ENCODE measurements at regions not wholly inside any gene's neighbourhood (a gene's known extent, or its start where the extent isn't known, plus 50 kb on each side); places are given as distances from the start of the nearest gene placed in this dataset.

DNA sequence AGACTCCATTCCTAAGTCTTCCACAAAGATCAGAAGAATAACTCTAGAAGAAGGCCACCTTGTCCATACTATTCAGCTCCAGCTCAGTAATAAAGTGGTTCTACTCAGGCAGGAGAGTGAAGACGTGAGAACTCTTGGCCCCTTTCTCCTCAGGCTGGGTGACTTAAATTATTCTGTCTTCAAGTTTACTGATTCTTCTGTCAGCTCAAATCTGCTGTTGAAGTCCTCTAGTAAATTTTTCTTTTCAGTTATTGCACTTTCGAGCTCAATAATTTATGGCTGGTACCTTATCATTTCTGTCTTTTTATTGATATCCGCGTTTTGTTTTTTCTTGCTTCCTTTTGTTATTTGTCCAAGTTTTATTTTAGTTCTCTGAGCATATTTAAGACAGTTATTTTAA lies 922.3 kb upstream of the PCDH9 start:
- Mint-ChIP-seq H3K4me3 (no peak overlapping the region), H3K27me3 (no peaks in the 10 kb centered on the region)
- no peak for ATAC-seq (replicated peaks)

DNA sequence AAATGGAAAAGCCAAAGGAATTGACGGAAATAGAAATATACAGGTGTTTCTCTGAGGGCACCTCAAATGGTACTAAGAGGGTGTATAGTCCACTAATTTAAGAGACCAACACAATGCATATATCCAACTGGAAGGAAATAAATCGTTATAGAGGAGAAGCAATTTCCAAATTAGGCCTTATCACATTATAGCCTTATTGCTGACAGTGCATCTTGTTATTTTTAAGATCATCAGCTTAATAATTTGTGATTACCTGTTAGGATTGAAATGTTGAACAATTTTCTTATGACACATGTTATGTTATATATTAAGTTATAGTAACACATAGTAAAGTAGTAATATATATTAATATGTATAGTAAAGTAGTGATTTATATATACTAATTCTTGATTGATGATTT lies 915.7 kb upstream of the PCDH9 start:
- Mint-ChIP-seq H3K4me3 (no peak overlapping the region), H3K27ac (no peak overlapping the region), H3K4me1 (no peaks in the 10 kb centered on the region), H3K9me3 (peaks cover 14% of the 10 kb centered on the region), H3K36me3 (ENCODE audit: low read depth) (no peaks in the 10 kb centered on the region), H3K27me3 (no peaks in the 10 kb centered on the region)
- ATAC-seq (replicated peaks), result no peak

More for the DNA sequence above, 922.3 kb upstream of the PCDH9 start:
- no peaks in the 10 kb centered on the region for H3K4me1 Mint-ChIP-seq
- no peak overlapping the region for H3K27ac Mint-ChIP-seq
- no peaks in the 10 kb centered on the region for H3K36me3 Mint-ChIP-seq (ENCODE audit: low read depth)
- H3K9me3 Mint-ChIP-seq, result peaks cover 11% of the 10 kb centered on the region

- no peak for ATAC-seq (replicated peaks)
- Mint-ChIP-seq H3K27me3 (no peaks in the 10 kb centered on the region), H3K4me1 (no peaks in the 10 kb centered on the region), H3K4me3 (no peak overlapping the region), H3K27ac (no peak overlapping the region), H3K9me3 (peaks cover 5% of the 10 kb centered on the region), H3K36me3 (ENCODE audit: low read depth) (no peaks in the 10 kb centered on the region)
These were observed 898.3 kb upstream of the PCDH9 start for GRCh38 chr13:68128297-68128915.

DNA sequence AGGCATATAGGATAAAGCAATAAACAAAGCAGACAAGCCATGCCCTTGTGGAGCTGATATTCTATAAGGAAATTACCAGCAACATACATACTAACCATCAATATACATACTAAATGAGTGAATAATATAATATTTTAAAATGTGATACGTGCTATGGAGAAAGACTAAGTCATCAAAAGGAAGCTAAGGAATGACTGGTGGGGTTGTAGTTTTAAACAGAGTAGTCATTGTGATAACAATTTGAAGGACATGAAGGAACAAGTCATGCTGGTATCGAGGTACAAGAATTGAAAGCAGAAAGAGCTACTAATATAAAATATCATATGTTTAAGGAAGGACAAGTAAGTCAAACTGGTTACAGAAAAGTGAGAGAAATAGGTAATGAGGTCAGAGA lies 894.9 kb upstream of the PCDH9 start:
- H3K4me1 Mint-ChIP-seq, result no peaks in the 10 kb centered on the region
- no peak for ATAC-seq (replicated peaks)
- H3K4me3 Mint-ChIP-seq, result no peak overlapping the region
- no peak overlapping the region for H3K27ac Mint-ChIP-seq
- H3K9me3 Mint-ChIP-seq, result no peaks in the 10 kb centered on the region
- no peaks in the 10 kb centered on the region for H3K36me3 Mint-ChIP-seq (ENCODE audit: low read depth)
- no peaks in the 10 kb centered on the region for H3K27me3 Mint-ChIP-seq

GRCh38 chr13:68124437-68125086 lies 894.4 kb upstream of the PCDH9 start:
- Mint-ChIP-seq H3K9me3 (no peaks in the 10 kb centered on the region), H3K4me1 (no peaks in the 10 kb centered on the region), H3K36me3 (ENCODE audit: low read depth) (no peaks in the 10 kb centered on the region), H3K27ac (no peak overlapping the region), H3K4me3 (no peak overlapping the region), H3K27me3 (no peaks in the 10 kb centered on the region)
- no peak for ATAC-seq (replicated peaks)

- no peaks in the 10 kb centered on the region for H3K27me3 Mint-ChIP-seq
- no peak overlapping the region for H3K4me3 Mint-ChIP-seq
- peaks cover 14% of the 10 kb centered on the region for H3K9me3 Mint-ChIP-seq
- ATAC-seq (replicated peaks), result no peak
- H3K27ac Mint-ChIP-seq, result no peak overlapping the region
- no peaks in the 10 kb centered on the region for H3K4me1 Mint-ChIP-seq
- no peaks in the 10 kb centered on the region for H3K36me3 Mint-ChIP-seq (ENCODE audit: low read depth)
These were observed 880.1 kb upstream of the PCDH9 start for GRCh38 chr13:68110178-68110768.

DNA sequence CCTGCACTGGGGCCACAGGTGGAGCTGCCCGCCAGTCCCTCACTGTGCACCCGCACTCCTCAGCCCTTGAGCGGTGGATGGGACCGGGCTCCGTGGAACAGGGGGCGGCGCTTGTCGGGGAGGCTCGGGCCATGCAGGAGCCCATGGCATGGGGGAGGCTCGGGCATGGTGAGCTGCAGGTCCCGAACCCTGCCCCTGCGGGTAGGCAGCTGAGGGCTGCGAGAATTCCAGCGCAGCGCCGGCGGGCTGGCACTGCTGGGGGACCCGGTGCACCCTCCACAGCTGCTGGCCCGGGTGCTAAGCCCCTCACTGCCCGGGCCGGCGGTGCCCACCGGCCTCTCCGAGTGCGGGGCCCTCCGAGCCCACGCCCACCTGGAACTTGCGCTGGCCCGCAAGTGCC lies 877.5 kb upstream of the PCDH9 start:
- ATAC-seq (replicated peaks), result no peak
- H3K4me1 Mint-ChIP-seq, result no peaks in the 10 kb centered on the region
- H3K27me3 Mint-ChIP-seq, result no peaks in the 10 kb centered on the region
- peaks cover 16% of the 10 kb centered on the region for H3K9me3 Mint-ChIP-seq
- no peak overlapping the region for H3K27ac Mint-ChIP-seq
- H3K4me3 Mint-ChIP-seq, result no peak overlapping the region
- H3K36me3 Mint-ChIP-seq (ENCODE audit: low read depth), result no peaks in the 10 kb centered on the region

DNA sequence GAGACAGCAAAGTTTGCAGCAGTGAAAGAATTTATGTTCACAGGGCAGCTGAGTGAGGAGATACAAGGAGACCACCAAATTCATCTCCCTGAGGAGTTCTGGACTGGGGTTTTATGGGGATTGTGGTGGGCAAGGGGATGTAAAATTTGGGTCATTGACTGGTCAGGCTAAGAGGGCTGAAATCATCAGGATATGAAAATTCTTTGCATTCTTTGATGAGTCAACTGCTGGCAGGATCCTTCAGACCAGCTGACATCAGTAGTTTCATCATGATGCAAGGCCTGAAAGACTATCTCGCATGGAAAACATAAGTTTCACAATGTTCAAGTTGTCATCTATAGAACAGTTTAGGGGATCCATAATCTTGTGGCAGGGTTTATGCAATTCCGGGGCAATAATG lies 869.5 kb upstream of the PCDH9 start:
- Mint-ChIP-seq H3K27me3 (no peaks in the 10 kb centered on the region), H3K9me3 (peaks cover 32% of the 10 kb centered on the region), H3K27ac (no peak overlapping the region), H3K4me1 (no peaks in the 10 kb centered on the region), H3K4me3 (no peak overlapping the region), H3K36me3 (ENCODE audit: low read depth) (no peaks in the 10 kb centered on the region)
- ATAC-seq (replicated peaks), result no peak

DNA sequence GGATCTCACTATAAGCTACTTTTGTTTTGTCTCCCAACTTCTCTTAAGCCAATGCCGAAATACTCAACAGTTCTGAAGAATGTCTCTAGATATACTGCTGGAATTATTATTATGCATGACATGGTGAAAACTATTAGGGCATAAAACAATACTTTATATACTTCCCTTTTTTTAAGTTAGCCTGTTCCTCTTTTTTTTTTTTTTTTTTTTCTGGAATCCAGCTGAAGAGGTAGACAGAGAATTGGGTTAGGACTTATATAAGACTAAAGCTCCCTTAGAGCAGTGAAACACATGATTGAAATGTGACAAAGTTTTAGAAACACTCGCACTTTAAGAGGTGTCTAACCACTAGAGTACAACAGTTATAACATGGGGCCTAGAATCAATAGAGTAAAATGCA lies 850.9 kb upstream of the PCDH9 start:
- no peaks in the 10 kb centered on the region for H3K27me3 Mint-ChIP-seq
- no peak for ATAC-seq (replicated peaks)
- H3K9me3 Mint-ChIP-seq, result peaks cover 11% of the 10 kb centered on the region
- H3K4me1 Mint-ChIP-seq, result no peaks in the 10 kb centered on the region
- no peaks in the 10 kb centered on the region for H3K36me3 Mint-ChIP-seq (ENCODE audit: low read depth)
- no peak overlapping the region for H3K27ac Mint-ChIP-seq
- H3K4me3 Mint-ChIP-seq, result no peak overlapping the region

DNA sequence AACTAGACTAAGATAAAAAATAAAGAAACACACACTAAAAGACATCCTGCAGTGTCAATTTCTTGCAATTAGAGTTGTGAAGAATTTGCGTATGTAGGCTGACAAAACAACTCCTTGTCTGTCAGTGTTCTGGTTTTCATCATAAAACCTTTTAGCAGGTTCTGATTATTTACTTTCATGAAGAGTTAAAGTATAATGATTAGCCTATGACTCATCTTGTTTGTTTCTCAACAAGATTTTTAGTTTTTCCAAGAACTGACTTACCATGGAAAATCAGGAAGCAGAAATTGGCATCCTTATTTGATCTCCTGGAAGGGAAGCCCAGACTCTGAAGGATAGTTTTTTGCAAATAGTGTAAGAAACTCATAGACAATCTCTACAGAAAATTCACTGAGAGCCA lies 848.7 kb upstream of the PCDH9 start:
- Mint-ChIP-seq H3K27me3 (no peaks in the 10 kb centered on the region), H3K4me1 (no peaks in the 10 kb centered on the region), H3K36me3 (ENCODE audit: low read depth) (no peaks in the 10 kb centered on the region), H3K27ac (no peak overlapping the region), H3K4me3 (no peak overlapping the region), H3K9me3 (peaks cover 14% of the 10 kb centered on the region)
- ATAC-seq (replicated peaks), result no peak

DNA sequence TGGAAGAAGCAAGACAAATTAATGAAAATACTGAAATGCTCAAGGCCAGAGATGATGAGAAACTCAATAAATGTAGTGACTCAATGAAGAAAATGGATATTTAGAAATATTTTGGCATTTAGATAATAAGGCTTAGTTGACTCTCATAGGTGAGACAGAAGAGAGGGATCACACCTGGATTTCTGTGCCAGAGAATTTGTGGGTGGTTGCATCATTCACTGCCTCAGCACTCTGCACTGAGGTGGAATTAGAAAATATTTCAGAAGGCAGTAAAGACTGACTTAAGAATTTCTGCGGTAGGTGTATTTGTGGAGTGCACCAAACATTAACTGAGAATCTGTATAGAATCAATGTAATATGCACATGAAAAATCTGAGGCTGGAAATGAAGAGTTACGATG lies 848.3 kb upstream of the PCDH9 start:
- no peak overlapping the region for H3K27ac Mint-ChIP-seq
- H3K4me1 Mint-ChIP-seq, result no peaks in the 10 kb centered on the region
- peaks cover 14% of the 10 kb centered on the region for H3K9me3 Mint-ChIP-seq
- H3K27me3 Mint-ChIP-seq, result no peaks in the 10 kb centered on the region
- ATAC-seq (replicated peaks), result no peak
- H3K36me3 Mint-ChIP-seq (ENCODE audit: low read depth), result no peaks in the 10 kb centered on the region
- H3K4me3 Mint-ChIP-seq, result no peak overlapping the region

DNA sequence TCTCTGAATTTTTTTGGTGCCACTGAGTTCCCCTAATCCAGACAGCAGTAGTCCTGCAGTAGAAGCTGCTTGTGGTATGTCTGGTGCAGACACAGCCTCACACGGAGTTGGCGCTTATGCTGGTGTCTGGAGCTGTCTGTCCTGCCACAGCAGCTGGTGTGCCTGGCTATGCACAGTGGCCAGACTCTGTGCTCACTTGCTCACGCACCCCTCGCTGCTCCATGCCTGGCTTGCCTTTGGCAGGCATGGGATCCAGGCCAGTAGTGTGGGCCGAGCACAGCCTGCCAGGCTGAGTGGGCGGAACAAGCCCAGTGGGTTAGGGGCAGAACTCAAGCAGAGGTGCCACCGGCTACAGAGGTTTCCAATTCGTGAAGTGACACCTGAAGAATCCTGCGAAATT lies 845.9 kb upstream of the PCDH9 start:
- ATAC-seq (replicated peaks), result no peak
- H3K4me3 Mint-ChIP-seq, result no peak overlapping the region
- no peaks in the 10 kb centered on the region for H3K27me3 Mint-ChIP-seq
- H3K36me3 Mint-ChIP-seq (ENCODE audit: low read depth), result no peaks in the 10 kb centered on the region
- no peaks in the 10 kb centered on the region for H3K4me1 Mint-ChIP-seq
- H3K27ac Mint-ChIP-seq, result no peak overlapping the region
- peaks cover 18% of the 10 kb centered on the region for H3K9me3 Mint-ChIP-seq

GRCh38 chr13:68066879-68067513 lies 836.9 kb upstream of the PCDH9 start:
- no peaks in the 10 kb centered on the region for H3K27me3 Mint-ChIP-seq
- no peak overlapping the region for H3K27ac Mint-ChIP-seq
- H3K36me3 Mint-ChIP-seq (ENCODE audit: low read depth), result no peaks in the 10 kb centered on the region
- no peak overlapping the region for H3K4me3 Mint-ChIP-seq
- peaks cover 6% of the 10 kb centered on the region for H3K9me3 Mint-ChIP-seq
- no peak for ATAC-seq (replicated peaks)
- H3K4me1 Mint-ChIP-seq, result no peaks in the 10 kb centered on the region

DNA sequence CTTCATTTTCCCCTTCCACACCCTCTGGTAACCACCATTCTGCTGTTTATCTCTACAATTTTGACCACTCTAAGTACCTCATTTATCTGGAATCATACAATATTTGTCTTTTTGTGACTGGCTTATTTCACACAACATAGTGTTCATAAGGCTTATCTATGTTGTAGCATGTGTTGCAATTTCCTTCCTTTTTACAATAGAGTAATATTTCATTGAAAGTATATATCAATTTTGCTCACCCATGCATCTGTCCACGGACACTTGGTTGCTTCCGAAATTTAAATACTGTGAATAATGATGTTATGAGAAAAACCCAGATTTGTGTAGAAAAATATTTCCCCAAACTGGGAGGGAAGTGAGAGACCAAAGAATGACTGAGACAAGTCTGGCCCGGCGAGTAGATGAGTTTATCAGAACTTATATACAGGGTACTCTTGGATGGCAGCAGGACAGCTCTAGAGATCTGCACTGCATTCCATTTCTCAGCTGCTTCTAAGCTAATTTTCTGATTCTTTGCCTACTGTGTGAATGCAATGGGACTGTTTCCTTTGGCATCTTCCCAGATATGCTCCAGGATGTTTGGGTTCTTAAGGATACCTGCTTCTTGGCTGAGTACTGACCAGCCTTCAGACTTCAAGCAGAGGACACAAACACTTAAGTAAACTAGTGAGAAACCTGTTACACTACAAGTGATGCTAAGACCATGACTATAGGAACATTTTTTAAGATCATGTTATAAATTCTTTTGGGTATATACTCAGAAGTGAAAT lies 834.0 kb upstream of the PCDH9 start:
- no peaks in the 10 kb centered on the region for H3K4me1 Mint-ChIP-seq
- H3K9me3 Mint-ChIP-seq, result no peaks in the 10 kb centered on the region
- H3K27ac Mint-ChIP-seq, result no peak overlapping the region
- no peak overlapping the region for H3K4me3 Mint-ChIP-seq
- H3K36me3 Mint-ChIP-seq (ENCODE audit: low read depth), result no peaks in the 10 kb centered on the region
- ATAC-seq (replicated peaks), result no peak
- no peaks in the 10 kb centered on the region for H3K27me3 Mint-ChIP-seq

Measured in activated T-helper 17 cell treated with anti-CD3 and anti-CD28 coated beads, Interleukin-2, amount 50 U/mL, for 72 hours (primary cell).